Upper lobe of left lung (tissue), 6 donors: ENCODE measurements at regions not wholly inside any gene's neighbourhood (a gene's known extent, or its start where the extent isn't known, plus 50 kb on each side); places are given as distances from the start of the nearest gene placed in this dataset.

ENCODE experiments used
- ATAC-seq, 2 donors: fragments of 200-7000 bp; cut with Tn5 transposase; one replicate each; pipeline ENCODE4 v1.9.1; 2022; ENCODE audit warnings: mild to moderate bottlenecking in 2 of 2, moderate library complexity in 2 of 2; ENCODE audit not compliant: low FRiP score in 2 of 2
- DNase-seq, 2 donors: peaks; one replicate each; pipeline ENCODE4 v3.0.0-alpha.2; 2019 to 2020
- H3K27ac ChIP-seq, 4 donors: fragments of 200-600 bp; sonication (generic); one replicate each; pipeline ENCODE4 v1.5.1; 2016 to 2019
- H3K27me3 ChIP-seq, 4 donors: fragments of 200-600 bp; sonication (generic); one replicate each; pipeline ENCODE4 v1.5.1; 2017 to 2019
- H3K36me3 ChIP-seq, 4 donors: fragments of 200-600 bp; sonication (generic); one replicate each; pipeline ENCODE4 v1.5.1; 2016 to 2019
- H3K4me1 ChIP-seq, 4 donors: fragments of 200-600 bp; sonication (generic); one replicate each; pipeline ENCODE4 v1.5.1; 2018 to 2019
- H3K4me3 ChIP-seq, 4 donors: fragments of 200-600 bp; sonication (generic); one replicate each; pipeline ENCODE4 v1.5.1; 2017 to 2019; ENCODE audit warnings: mild to moderate bottlenecking in 2 of 4, moderate library complexity in 1 of 4
- H3K9me3 ChIP-seq, 4 donors: fragments of 200-600 bp; sonication (generic); one replicate each; pipeline ENCODE4 v1.5.1; 2018 to 2019
- CTCF ChIP-seq, 6 experiments: fragments of 450-650 bp in 4 of 6; fragments of 200-600 bp in 2 of 6; sonication (generic) in 2 of 6; IDR thresholded peaks; one replicate each; pipeline ENCODE4 v1.5.1; 2016 to 2019; ENCODE audit warnings: antibody characterized with exemption in 6 of 6
- EP300 ChIP-seq, 4 donors: sonication (generic); formaldehyde crosslinking; IDR thresholded peaks; one replicate each; pipeline ENCODE4 v1.5.1; 2017; ENCODE audit warnings: antibody characterized with exemption in 4 of 4, control low read depth in 2 of 4
- POLR2A ChIP-seq, 4 donors: fragments of 450-650 bp; IDR thresholded peaks; one replicate each; pipeline ENCODE4 v1.5.1; 2016 to 2017; ENCODE audit warnings: antibody characterized with exemption in 4 of 4, mild to moderate bottlenecking in 2 of 4
- POLR2AphosphoS5 ChIP-seq, 2 donors: sonication (generic); formaldehyde crosslinking; IDR thresholded peaks; one replicate each; pipeline ENCODE4 v1.5.1; 2017; ENCODE audit warnings: antibody characterized with exemption in 2 of 2
- WGBS, 2 donors: methylation state at CpG; one replicate each; pipeline ENCODE4 v1.1.5; 2017 to 2018; 5-methylcytosine and 5-hydroxymethylcytosine counted together
- donor health status: DM: no; HTN: no; CAD: no; lungs with moderate emphysema.
- donor health status: DM: no; HTN: yes; CAD: no; lungs with severe emphysema.

GRCh38 chr6:149166336-149166735, 151.2 kb upstream of the TAB2 start:
- DNase-seq: no peak
- TF ChIP-seq EP300 (IDR thresholded peaks at IDR 0.05) (no peak), POLR2AphosphoS5 (IDR thresholded peaks at IDR 0.05) (no peak), CTCF (IDR thresholded peaks at IDR 0.05) (no peak), POLR2A (IDR thresholded peaks at IDR 0.05) (no peak)
- ATAC-seq: no peak
- 45 to 56% methylated on average over 1 of the region's 1 CpG for WGBS, 2 donors
- no peaks in the 10 kb centered on the region for H3K9me3 ChIP-seq
- no peaks in the 10 kb centered on the region for H3K36me3 ChIP-seq
- H3K4me3 ChIP-seq: no peak overlapping the region
- peaks cover 0 to 7% (median 6%) of the 10 kb centered on the region in 4 donors for H3K4me1 ChIP-seq
- no peak overlapping the region for H3K27ac ChIP-seq
- no peaks in the 10 kb centered on the region for H3K27me3 ChIP-seq

GRCh38 chr6:149166747-149167146, 150.8 kb upstream of the TAB2 start:
- H3K9me3 ChIP-seq: no peaks in the 10 kb centered on the region
- TF ChIP-seq POLR2AphosphoS5 (IDR thresholded peaks at IDR 0.05): no peak
- no peak for TF ChIP-seq POLR2A (IDR thresholded peaks at IDR 0.05)
- TF ChIP-seq CTCF (IDR thresholded peaks at IDR 0.05): no peak
- no peak for TF ChIP-seq EP300 (IDR thresholded peaks at IDR 0.05)
- ATAC-seq (no peak), DNase-seq (peak in 1 of 2 donors; percentile 27)
- H3K27ac ChIP-seq: no peak overlapping the region
- H3K27me3 ChIP-seq: no peaks in the 10 kb centered on the region
- H3K4me3 ChIP-seq: no peak overlapping the region
- peaks cover 0 to 7% (median 6%) of the 10 kb centered on the region in 4 donors for H3K4me1 ChIP-seq
- no peaks in the 10 kb centered on the region for H3K36me3 ChIP-seq
- 33 to 43% methylated on average over 8 of the region's 8 CpGs for whole genome bisulfite sequencing, 2 donors

DNA sequence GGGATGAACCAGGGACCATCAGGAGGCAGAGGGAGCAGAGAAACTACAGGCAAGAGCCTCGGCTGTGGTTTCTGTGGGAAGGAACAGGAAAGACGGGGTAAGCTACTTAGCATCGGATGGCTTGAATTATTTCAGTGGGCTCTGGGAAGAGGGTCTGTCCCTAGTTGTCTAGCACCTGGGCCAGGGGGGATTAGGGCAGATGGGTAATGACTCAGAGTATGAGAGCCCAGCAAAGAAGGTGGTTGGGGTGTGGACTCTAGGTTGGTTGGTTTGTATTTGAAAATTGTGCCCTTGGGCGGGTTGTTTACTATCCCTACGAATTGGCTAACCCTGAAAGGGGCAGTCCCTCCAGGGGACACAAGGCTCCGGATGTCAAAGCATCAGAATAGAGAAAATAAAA, 148.5 kb upstream of the TAB2 start:
- no peak overlapping the region for H3K27ac ChIP-seq

DNA sequence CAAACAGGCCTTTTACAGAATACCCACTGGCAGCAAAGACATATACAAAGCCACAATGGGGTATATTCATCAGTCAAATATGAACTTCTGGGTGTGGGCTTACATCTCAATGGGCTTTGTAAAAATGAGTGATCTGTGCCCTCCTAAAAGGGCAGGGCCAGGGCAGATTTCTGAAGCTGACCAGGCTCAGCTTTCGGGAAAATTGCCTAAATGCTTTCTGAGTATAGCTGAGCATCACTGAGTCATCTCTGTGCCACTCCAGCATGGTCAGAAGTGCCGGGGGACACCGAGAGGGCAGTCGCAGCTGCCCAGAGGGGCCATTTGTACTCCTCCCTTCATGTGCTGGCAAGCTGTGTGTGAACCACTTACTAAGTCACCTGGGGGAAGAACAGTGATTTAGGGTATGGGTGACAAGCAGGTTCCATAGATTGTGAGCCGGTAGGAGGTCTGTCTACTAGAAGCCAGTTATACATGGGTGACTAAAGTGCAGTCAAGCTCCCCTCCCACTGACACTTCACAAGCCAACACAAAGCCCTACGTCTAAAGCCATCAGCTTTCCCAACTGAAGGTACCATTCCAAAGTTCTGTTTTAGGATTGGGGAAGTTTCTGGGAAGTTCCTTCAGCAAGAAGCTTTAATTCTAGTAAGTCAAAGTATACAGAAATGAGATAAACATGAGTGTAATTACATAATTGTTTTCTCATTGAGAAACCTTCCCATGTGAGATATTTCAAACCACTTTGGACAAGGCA, 147.6 kb upstream of the TAB2 start:
- no peaks in the 10 kb centered on the region for H3K9me3 ChIP-seq
- peak in 1 of 2 donors; percentile 11 for DNase-seq
- no peak for ATAC-seq
- H3K27me3 ChIP-seq: no peaks in the 10 kb centered on the region
- H3K27ac ChIP-seq: no peak overlapping the region
- WGBS, 2 donors: 75 to 85% methylated on average over 6 of the region's 6 CpGs
- H3K4me3 ChIP-seq: no peak overlapping the region
- no peaks in the 10 kb centered on the region for H3K36me3 ChIP-seq
- TF ChIP-seq POLR2A (IDR thresholded peaks at IDR 0.05): no peak
- TF ChIP-seq POLR2AphosphoS5 (IDR thresholded peaks at IDR 0.05): no peak
- peaks cover 0 to 7% (median 6%) of the 10 kb centered on the region in 4 donors for H3K4me1 ChIP-seq

More for the DNA sequence above, 148.5 kb upstream of the TAB2 start:
- no peak for DNase-seq
- no peak for ATAC-seq
- H3K4me1 ChIP-seq: peaks cover 0 to 7% (median 6%) of the 10 kb centered on the region in 4 donors
- TF ChIP-seq EP300 (IDR thresholded peaks at IDR 0.05) (no peak), CTCF (IDR thresholded peaks at IDR 0.05) (no peak), POLR2AphosphoS5 (IDR thresholded peaks at IDR 0.05) (no peak), POLR2A (IDR thresholded peaks at IDR 0.05) (no peak)
- no peak overlapping the region for H3K4me3 ChIP-seq
- H3K9me3 ChIP-seq: no peaks in the 10 kb centered on the region
- H3K27me3 ChIP-seq: no peaks in the 10 kb centered on the region
- WGBS, 2 donors: 72 to 89% methylated on average over 6 of the region's 6 CpGs
- H3K36me3 ChIP-seq: no peaks in the 10 kb centered on the region

DNA sequence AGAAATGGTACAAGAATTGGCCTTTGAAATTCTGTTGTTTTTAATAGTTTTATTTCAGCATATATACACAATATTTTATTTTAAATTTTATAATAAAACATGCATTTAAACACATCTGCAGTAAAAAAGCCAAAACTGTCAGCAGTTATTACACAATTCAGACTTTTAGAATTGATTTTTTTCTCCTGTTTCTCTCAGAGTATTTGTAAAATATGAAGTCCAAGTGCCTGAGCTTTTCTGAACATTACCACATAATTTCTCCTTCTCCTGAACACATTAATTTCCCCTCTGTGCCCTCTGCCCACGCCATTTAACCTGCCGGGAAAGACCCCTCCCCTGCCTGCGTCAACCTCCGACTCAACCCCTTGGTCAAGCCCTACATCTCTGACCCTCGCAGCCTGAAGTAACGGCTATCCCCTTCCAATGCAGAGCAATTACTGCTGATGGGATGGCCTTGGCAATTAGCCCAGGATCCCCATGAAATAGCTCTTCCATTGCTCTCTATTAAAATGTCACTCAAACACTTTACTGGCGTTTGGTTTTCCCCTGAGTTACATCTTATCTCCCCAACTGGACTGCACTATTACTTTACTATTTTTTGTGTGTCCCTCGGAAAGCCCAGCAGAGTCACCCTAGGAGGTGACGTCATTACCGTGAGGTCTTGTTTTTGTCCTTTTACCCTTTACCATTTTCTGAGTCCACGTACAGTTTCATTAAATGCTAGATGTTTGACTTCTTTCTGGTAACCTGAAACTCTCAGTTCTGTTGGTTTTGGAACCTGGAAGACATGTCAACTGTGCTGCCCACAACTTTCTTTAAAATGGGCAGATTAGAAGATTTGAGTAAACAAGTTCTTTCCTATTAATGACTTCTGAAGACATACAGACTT, 146.7 kb upstream of the TAB2 start:
- Histone ChIP-seq H3K27ac (no peak overlapping the region), H3K9me3 (no peaks in the 10 kb centered on the region), H3K36me3 (no peaks in the 10 kb centered on the region), H3K4me3 (no peak overlapping the region), H3K27me3 (no peaks in the 10 kb centered on the region), H3K4me1 (peaks cover 0 to 7% (median 6%) of the 10 kb centered on the region in 4 donors)
- no peak for DNase-seq
- WGBS, 2 donors: 69 to 70% methylated on average over 11 of the region's 11 CpGs
- no peak for TF ChIP-seq CTCF (IDR thresholded peaks at IDR 0.05)
- TF ChIP-seq POLR2AphosphoS5 (IDR thresholded peaks at IDR 0.05): no peak
- TF ChIP-seq EP300 (IDR thresholded peaks at IDR 0.05): no peak
- TF ChIP-seq POLR2A (IDR thresholded peaks at IDR 0.05): no peak
- ATAC-seq: peak in 1 of 2 donors; percentile 41
